DMS53 treated with DMSO at 0.1 percent for 48 hours (cell line): ENCODE measurements at regions not wholly inside any gene's neighbourhood (a gene's known extent, or its start where the extent isn't known, plus 50 kb on each side); places are given as distances from the start of the nearest gene placed in this dataset.
A peak's percentile ranks its signal among the peaks of the same experiment; 100 is the strongest.

Experiments
- DNase-seq: peaks from one replicate; lab custom pipeline; 2025; ENCODE audit not compliant: unreplicated experiment; lab: John Stamatoyannopoulos, UW

DNA sequence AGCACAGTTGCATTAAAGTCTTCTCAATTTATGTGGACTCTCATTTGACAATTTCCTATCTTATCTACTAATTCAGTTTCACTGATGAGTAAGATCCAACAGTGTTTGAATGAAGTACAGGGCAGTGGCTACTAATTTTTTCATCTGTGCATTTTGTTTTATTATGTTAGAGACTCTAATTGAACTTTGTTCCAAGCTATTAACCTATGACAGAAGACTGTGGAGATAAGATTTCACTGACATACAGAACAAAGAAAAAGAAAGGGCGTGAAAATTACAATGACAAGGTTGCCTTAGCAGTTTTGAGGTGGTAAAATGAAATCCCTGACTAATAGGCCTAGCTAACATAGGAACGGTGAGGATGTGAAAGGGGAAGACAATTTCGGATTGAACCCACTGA, 153.2 kb upstream of the SOX5 start:
- no peak for DNase-seq

- DNase-seq, result no peak
Measured at GRCh38 chr12:24099576-24099975, 150.1 kb upstream of the SOX5 start.

- DNase-seq, result no peak
Measured at GRCh38 chr12:24095245-24095644, 145.8 kb upstream of the SOX5 start.

DNA sequence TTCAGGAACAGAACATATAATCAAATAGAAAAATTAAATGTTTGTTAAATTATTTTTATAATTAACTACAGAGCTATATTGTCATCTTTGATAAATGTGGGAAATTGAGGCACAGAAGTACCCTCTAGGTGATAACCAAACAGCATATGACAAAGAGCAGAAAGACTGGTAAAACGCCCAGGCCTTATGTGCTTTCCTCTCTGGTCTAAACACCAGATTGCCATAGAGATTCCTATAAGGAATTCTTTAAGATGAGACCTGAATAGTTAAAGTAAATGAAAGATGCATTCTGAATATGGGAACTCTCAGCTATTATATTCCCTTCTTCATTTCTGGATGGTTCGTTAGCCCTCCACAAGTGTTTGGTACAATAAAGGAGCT, 140.0 kb upstream of the SOX5 start:
- DNase-seq, result no peak

- DNase-seq, result no peak
Measured at GRCh38 chr12:24088751-24089509, 139.5 kb upstream of the SOX5 start.

DNA sequence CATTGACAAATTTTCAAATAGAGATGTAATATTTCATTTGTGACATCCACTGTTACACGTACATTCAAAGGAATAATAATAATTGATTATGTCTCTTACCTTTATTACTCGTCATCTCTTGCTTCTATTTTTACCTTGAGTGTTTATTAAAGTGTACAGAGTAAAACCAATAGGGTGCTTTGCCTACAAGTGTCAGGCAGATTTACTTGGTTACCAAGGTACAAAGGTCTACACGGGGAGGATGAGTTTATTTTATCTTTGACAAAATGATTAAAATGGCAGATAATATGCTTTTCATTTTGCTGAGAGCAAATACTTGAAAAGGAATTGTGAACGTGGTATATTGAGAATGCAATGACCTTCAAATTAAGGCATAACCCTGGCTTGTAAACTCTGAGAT, 137.8 kb upstream of the SOX5 start:
- DNase-seq, result peak; percentile 79

DNA sequence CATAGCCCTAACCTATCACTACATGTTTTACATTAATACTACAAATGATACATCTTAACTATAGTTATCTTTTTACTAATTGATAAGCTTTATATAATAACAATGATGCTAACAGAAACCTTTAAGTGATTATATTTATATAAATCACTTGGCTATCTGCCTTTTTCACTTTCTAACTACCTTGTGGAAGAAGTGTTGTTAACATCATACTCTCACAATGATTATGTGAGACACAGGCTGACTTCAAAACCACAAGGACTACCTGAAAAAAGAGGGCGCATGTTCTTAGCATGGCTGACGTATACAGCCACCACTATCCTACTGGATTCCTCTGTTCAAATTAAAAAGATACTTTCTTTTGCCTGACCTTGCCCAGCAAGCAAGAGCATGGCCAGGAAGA, 135.3 kb upstream of the SOX5 start:
- no peak for DNase-seq

DNA sequence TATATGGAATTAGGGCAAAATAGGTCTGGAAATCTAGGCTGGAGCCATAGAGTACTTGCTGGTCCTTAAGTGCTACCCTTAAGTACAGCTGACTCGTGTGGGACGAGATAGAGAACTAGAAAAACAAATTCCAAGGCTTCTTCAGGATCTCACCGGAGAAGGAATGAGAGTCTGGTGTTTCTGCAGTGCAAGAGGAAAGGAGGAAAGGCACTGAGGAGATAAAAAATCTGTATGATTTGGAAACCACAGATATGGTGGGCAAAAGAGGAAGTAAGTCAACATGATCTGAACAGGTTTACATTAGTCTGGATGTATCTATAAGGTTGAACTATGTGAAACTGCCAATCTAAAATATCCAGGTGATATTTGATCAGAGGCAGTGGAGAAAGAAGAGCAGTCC, 134.4 kb upstream of the SOX5 start:
- no peak for DNase-seq

DNA sequence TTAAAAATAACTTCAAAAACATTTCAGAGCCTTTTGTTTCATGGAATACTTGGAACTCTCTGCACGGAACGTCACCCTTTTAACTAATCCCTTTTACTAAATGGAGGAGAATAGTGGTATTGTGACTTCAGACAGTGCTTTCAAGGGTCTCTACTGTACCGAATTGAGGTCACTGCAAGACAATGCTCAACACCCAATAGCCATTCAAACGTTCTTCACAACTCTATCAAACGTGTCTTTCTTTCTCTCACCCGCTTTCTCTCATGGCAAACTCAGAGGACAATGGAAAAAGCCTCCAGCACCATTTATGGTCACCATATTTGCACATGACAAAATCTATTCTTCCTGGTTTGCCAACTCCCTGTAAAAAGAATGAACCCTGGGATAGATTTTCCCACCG, 132.1 kb upstream of the SOX5 start:
- no peak for DNase-seq

- DNase-seq, result no peak
Measured at GRCh38 chr12:24081092-24081529, 131.6 kb upstream of the SOX5 start.

GRCh38 chr12:24080465-24080864, 131.0 kb upstream of the SOX5 start:
- DNase-seq, result no peak

GRCh38 chr12:24079083-24079482, 129.6 kb upstream of the SOX5 start:
- no peak for DNase-seq

- DNase-seq, result peak; percentile 74
Measured at GRCh38 chr12:24078318-24078765, 128.9 kb upstream of the SOX5 start.

DNA sequence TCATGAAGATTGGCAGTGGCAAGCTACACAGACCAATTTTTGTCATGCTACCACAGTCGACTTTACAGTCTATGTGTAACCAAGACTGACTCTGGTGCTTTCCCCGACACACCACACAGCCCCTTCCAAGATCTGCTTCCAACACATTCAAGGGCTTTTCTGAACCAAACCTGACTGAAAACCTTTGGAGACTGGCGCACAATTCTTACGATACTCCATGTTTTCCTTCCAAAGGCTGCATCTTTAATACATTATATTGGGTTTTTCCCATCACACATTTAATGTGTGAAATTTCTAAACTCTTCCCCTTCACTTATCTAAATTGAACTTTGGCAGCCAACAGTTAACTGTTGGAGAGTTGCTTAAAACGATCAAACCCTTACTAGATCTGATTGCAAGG, 127.7 kb upstream of the SOX5 start:
- no peak for DNase-seq

DNA sequence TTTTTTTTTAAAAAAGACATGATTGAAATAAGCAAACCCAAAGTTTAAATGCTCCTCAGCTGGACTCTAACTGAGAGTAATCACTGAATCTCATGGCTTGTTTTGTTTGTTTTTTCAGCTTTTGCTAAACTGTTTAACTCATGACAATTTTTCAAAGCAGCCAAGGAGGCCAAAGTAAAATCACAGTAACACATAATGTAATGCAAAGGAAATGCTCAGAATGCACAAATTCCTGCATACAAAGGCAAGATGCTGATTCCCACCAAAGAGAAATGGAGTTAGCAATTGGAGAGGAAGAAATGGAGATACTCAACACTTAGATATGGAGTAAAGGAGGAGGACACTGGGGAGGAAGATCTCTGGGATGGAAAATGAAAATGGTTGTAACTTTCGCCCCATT, 126.2 kb upstream of the SOX5 start:
- DNase-seq, result no peak

- peak; percentile 88 for DNase-seq
Measured at GRCh38 chr12:24073170-24073810, 123.8 kb upstream of the SOX5 start.

GRCh38 chr12:24072302-24072701, 122.8 kb upstream of the SOX5 start:
- no peak for DNase-seq

- DNase-seq, result no peak
Measured at GRCh38 chr12:24071842-24072241, 122.4 kb upstream of the SOX5 start.

DNA sequence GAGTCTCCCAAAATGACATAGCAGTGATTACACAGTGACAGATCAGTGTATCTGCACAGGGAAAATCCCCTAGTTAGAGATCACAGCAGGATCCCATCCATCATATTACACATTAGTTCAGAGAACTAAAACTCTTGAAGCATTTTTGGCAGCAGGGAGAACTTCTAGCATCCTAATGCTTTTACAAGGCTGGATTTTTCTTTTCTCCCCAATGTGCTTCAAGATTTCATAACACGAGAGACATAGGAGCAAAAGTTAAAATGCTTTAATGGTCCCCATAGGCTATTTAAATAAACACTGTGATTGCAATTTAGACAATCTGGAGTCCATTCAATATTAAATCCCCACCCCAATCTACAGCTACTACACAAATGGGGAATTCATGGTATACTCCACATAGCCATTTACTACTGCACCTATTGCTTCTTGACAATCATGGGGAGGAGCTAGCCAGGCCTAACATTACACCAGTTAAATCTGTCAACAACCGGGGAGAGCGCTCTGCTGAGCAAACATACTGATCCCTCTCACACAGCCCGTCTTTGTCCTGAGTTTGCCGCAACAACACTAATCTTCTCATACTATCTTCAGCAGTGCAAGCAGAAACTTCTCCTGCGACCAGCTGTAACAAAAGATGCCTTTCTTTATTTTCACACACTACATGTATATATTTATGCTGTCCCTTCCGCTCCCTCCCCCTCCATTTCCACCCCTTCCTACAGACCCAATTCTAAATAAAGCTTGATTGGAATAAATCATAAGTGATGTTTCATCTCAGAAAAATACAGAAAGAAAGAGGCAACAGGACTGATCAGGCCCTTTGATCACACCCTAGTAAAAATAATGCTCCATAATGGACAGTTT, 120.3 kb upstream of the SOX5 start:
- peak; percentile 100 for DNase-seq

DNA sequence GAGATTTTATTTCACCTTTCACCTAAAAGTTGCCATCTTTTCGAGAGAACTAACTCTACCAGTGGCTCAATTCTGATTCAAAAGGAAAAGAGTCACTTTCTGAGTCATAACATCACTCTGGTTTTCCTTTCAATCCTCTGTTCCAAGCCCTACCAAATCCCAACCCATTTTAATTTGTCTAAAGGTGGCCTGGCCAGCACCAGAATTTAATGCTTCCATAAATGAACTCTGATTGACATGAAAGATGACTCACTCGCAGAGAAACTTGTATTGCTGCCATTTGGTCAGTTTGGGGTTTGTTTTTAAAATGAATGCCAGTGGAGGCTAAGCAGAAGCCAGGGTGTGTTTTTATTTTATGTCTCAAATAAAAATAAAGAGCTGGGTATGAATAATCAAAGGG, 117.4 kb upstream of the SOX5 start:
- no peak for DNase-seq

DNA sequence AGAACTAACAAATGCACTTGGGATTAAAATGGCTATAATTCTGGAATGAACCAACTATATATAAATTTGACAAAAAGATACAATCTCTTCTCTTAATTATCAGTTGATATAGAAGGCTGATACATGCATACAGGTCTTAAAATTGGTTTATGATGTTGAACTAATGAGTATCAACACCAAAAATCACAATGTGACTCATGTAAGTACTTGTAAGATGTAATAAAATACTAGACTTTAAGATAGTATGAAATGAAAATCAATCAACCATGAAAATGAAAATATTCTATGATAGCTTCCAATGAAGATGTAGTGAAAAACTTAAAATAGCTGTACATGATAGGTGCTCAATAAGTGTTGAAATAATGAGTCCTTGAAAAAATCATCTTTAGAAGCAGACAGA, 116.6 kb upstream of the SOX5 start:
- DNase-seq, result no peak
